Tibial artery (tissue), 4 donors: ENCODE measurements at regions not wholly inside any gene's neighbourhood (a gene's known extent, or its start where the extent isn't known, plus 50 kb on each side); places are given as distances from the start of the nearest gene placed in this dataset.

Experiments
- DNase-seq, 2 donors: peaks; one replicate each; pipeline ENCODE4 v3.0.0-alpha.2; 2019
- H3K27ac ChIP-seq, 2 donors: fragments of 200-600 bp; sonication (generic) in 1 of 2; 1 replicate in 1 of 2; 2 replicates in 1 of 2; pipeline ENCODE4 v1.5.1; 2018 to 2019; ENCODE audit warnings: mild to moderate bottlenecking in 1 of 2
- H3K27me3 ChIP-seq, 2 donors: fragments of 200-600 bp; sonication (generic) in 1 of 2; one replicate each; pipeline versions ENCODE4 v1.5.1 to v1.6.0; 2016 to 2019
- H3K36me3 ChIP-seq, 3 donors: fragments of 200-600 bp; sonication (generic) in 2 of 3; one replicate each; pipeline ENCODE4 v1.5.1; 2016 to 2019; ENCODE audit warnings: mild to moderate bottlenecking in 2 of 3
- H3K4me1 ChIP-seq, 4 donors: fragments of 200-600 bp; sonication (generic) in 2 of 4; 1 replicate in 3 of 4; 2 replicates in 1 of 4; pipeline ENCODE4 v1.5.1; 2016 to 2019
- H3K4me3 ChIP-seq, 2 donors: fragments of 200-600 bp; sonication (generic) in 1 of 2; 1 replicate in 1 of 2; 2 replicates in 1 of 2; pipeline ENCODE4 v1.5.1; 2018 to 2019; ENCODE audit warnings: mild to moderate bottlenecking in 2 of 2
- H3K9me3 ChIP-seq, 3 donors: fragments of 200-600 bp; sonication (generic) in 1 of 3; one replicate each; pipeline ENCODE4 v1.5.1; 2016 to 2019
- intact Hi-C: fragments of 100-400 bp; cut with DNase I; formaldehyde crosslinking; loops from one replicate; pipeline ENCODE4 v1.15.0; 2023; ENCODE audit warnings: low total_unique reads
- TF ChIP-seq, protein P1 (sequence below), 2 experiments: fragments of 200-600 bp in 1 of 2; fragments of 450-650 bp in 1 of 2; IDR thresholded peaks; one replicate each; pipeline ENCODE4 v1.5.1; 2017 to 2019; ENCODE audit warnings: antibody characterized with exemption in 2 of 2, mild to moderate bottlenecking in 1 of 2, moderate library complexity in 1 of 2

DNA sequence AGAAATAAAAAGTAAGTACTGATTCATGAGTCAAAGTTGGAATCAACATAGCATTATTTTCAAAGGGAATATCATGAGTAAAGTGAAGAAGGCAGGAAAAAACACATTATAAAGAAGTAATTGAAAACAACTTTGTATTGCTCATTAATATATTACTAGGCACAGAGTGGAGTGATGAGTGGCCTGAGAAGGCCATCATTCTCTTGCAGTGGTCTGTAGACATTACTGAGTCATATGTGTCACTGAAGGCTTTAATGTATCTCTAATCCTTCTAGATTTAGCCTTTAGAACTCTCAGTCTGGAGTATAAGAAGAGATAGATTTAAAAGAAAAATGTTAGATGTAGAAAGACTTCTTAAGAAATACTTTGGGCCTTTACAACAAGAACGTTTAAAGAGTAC, 881.4 kb downstream of the DNAH5 start:
- H3K9me3 ChIP-seq: no peaks in the 10 kb centered on the region
- intact Hi-C loops: no loop called here
- H3K4me3 ChIP-seq: no peak overlapping the region
- no peaks in the 10 kb centered on the region for H3K36me3 ChIP-seq
- no peak overlapping the region for H3K27ac ChIP-seq
- TF ChIP-seq, protein P1, sequence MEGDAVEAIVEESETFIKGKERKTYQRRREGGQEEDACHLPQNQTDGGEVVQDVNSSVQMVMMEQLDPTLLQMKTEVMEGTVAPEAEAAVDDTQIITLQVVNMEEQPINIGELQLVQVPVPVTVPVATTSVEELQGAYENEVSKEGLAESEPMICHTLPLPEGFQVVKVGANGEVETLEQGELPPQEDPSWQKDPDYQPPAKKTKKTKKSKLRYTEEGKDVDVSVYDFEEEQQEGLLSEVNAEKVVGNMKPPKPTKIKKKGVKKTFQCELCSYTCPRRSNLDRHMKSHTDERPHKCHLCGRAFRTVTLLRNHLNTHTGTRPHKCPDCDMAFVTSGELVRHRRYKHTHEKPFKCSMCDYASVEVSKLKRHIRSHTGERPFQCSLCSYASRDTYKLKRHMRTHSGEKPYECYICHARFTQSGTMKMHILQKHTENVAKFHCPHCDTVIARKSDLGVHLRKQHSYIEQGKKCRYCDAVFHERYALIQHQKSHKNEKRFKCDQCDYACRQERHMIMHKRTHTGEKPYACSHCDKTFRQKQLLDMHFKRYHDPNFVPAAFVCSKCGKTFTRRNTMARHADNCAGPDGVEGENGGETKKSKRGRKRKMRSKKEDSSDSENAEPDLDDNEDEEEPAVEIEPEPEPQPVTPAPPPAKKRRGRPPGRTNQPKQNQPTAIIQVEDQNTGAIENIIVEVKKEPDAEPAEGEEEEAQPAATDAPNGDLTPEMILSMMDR (IDR thresholded peaks at IDR 0.05): no peak
- H3K27me3 ChIP-seq: no peaks in the 10 kb centered on the region
- H3K4me1 ChIP-seq: no peaks in the 10 kb centered on the region
- no peak for DNase-seq

DNA sequence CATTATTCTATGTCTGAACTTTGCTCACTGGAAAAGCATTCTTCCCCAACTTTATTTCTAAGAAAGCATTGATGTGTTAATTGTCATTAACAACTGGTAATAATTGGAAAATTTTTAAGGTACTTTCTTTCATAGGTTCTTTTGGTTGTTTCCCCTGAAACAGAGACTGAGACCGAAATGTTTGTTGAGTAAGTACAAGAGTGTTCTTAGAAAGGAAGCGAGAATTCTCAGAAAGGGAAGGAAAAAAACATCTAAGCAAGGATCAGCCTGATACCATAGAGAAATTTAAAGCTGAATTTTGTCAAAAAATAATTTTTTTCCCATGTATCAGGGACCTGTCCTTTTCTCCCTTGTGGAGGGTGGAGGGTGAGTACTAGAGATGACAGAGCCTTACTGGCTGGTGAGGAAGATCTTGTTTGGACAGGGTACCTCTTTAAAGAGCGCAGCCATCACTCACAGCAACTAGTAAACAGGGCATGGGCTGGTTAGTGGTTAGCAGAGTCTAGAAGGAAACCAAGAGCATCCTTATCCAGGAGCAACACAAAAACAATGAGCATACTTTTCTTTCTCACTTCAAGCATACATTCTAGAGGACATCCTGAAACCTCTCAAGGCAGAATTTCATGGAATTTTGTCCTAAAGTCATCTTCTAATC, 898.5 kb downstream of the DNAH5 start:
- intact Hi-C loops: no loop called here
- Histone ChIP-seq H3K27ac (no peak overlapping the region), H3K4me3 (no peak overlapping the region)

DNA sequence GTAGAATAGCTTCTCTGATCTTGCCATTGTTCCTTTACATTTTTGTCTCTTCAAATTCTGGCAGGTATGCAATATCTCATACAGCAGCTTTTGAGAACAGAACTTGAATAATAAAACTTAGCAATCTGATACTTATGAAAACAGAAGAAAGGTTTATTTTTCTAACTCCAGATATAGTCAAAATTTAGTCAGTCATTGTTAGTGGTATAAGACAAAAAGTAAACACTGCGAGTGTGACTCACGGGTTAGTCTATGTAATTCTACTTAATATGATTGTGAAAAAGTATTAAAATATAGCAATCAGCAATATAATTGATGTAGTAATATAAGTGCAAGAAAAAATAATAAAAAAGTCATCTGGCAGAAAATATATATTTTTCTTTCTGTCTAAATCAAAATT, 910.4 kb downstream of the DNAH5 start:
- TF ChIP-seq, protein P1 (IDR thresholded peaks at IDR 0.05): no peak
- Histone ChIP-seq H3K4me1 (no peaks in the 10 kb centered on the region), H3K4me3 (no peak overlapping the region), H3K9me3 (no peaks in the 10 kb centered on the region), H3K27ac (no peak overlapping the region), H3K36me3 (no peaks in the 10 kb centered on the region), H3K27me3 (no peaks in the 10 kb centered on the region)
- intact Hi-C loops: no loop called here
- DNase-seq: no peak

More for the DNA sequence above, 898.5 kb downstream of the DNAH5 start:
- Histone ChIP-seq H3K27me3 (no peaks in the 10 kb centered on the region), H3K4me1 (no peaks in the 10 kb centered on the region), H3K36me3 (no peaks in the 10 kb centered on the region), H3K9me3 (no peaks in the 10 kb centered on the region)
- no peak for DNase-seq
- TF ChIP-seq, protein P1 (IDR thresholded peaks at IDR 0.05): no peak

DNA sequence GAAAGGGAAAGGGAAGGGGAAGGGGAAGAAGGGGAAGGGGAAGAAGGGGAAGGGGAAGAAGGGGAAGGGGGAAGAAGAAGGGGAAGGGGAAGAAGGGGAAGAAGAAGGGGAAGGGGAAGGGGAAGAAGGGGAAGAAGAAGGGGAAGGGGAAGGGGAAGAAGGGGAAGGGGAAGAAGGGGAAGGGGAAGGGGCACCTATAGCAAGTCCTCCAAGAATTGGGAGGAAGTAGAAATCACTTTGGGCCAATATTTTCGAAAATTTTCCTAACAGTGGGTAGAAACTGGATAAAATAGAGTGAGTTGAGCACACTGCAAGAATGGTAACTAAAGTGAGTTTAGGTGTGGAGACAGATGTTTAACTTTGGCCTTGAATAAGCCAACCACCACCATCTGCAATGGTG, 915.3 kb downstream of the DNAH5 start:
- no peak overlapping the region for H3K4me3 ChIP-seq
- H3K27ac ChIP-seq: no peak overlapping the region
- TF ChIP-seq, protein P1 (IDR thresholded peaks at IDR 0.05): no peak
- H3K36me3 ChIP-seq: no peaks in the 10 kb centered on the region
- intact Hi-C loops: no loop called here
- H3K4me1 ChIP-seq: no peaks in the 10 kb centered on the region
- H3K9me3 ChIP-seq: no peaks in the 10 kb centered on the region
- H3K27me3 ChIP-seq: no peaks in the 10 kb centered on the region
- DNase-seq: no peak

DNA sequence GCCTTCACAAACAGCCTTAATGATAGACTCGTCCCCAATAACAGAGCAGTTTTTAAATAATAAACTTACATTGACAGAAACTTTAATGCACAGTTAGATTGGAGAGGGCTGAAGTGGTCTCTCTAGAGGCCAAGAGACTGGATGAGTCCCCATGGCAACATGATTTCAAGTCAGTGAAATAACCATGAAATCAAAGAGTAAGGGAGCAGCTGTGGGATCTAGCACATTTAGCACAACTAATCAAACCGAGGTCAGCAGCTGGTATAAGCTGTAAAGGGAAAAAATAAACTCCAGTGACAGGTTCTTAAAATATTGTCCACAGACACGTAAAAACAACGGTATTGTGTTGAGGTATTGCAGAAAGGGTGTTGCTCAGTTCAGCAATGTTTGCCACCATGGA, 916.6 kb downstream of the DNAH5 start:
- H3K4me1 ChIP-seq: no peaks in the 10 kb centered on the region
- intact Hi-C loops: no loop called here
- H3K27me3 ChIP-seq: no peaks in the 10 kb centered on the region
- DNase-seq: no peak
- no peak overlapping the region for H3K27ac ChIP-seq
- no peaks in the 10 kb centered on the region for H3K36me3 ChIP-seq
- no peaks in the 10 kb centered on the region for H3K9me3 ChIP-seq
- TF ChIP-seq, protein P1 (IDR thresholded peaks at IDR 0.05): no peak
- no peak overlapping the region for H3K4me3 ChIP-seq

DNA sequence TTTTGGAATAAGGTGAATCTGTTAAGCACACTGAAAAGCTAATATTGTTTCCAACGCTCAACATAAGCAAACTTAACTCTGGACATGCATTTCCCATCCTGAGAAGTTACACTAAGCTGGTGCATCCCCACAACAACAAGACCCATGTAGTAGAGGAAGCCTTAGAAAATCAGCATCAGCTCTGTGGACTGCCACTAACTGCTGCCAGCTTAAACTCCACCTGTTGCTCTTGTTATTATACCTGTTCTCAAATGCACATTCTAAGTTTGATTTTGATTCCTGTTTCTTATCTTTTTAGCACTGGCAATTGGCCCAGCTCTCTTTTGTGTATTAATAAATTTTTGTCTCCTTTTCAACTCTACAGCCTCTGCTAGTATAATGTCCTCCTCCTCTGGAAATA, 924.8 kb downstream of the DNAH5 start:
- Histone ChIP-seq H3K4me1 (no peaks in the 10 kb centered on the region), H3K36me3 (no peaks in the 10 kb centered on the region), H3K4me3 (no peak overlapping the region), H3K27me3 (no peaks in the 10 kb centered on the region), H3K9me3 (no peaks in the 10 kb centered on the region), H3K27ac (no peak overlapping the region)
- intact Hi-C loops: no loop called here
- TF ChIP-seq, protein P1 (IDR thresholded peaks at IDR 0.05): no peak
- no peak for DNase-seq
